ENCODE measurements at regions not wholly inside any gene's neighbourhood (a gene's known extent, or its start where the extent isn't known, plus 50 kb on each side); places are given as distances from the start of the nearest gene placed in this dataset.
A peak's percentile ranks its signal among the peaks of the same experiment; 100 is the strongest.

GRCh38 chr18:64333584-64333983, 184.7 kb upstream of the LINC00305 start:
- DNase-seq (ENCODE audit: low spot score), result no peak

GRCh38 chr18:64332835-64333234, 183.9 kb upstream of the LINC00305 start:
- DNase-seq (ENCODE audit: low spot score), result no peak

DNA sequence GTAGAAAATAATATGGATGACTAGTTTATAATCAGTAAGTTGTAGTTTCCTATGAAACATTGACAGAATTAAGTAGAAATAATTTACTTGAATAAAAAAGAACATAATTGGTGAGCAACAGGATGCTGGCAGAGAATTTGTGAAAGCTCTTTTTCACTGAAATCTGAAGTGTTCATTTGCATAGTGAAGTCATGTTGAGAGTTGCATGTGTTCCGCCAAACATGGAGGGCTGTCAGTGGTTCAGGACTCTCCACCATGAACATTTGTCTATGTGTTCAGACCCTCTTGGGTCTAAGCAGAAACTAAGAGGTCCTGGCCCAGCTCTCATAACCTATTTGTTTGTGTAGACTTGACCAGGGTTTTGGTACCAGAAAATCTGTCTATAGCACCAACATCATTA, 182.5 kb upstream of the LINC00305 start:
- DNase-seq (ENCODE audit: low spot score), result no peak

DNA sequence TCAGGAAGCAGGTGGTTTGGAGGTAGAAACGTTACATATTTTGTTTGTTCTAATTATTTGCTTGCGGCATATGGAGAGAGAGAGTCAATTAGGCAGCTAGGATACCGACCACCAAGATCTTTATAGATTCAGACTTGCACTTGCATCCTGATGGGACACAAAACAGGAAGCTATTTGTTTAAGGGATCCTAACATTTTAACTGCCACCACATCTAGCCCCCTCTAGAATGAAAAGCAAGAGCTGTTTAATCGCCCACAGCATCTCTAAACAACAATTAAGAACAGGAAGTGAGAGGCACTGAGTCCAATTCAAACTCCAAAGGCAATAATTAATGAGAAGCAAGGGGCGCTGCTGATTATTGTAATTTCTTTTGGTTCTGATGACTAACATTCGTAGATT, 182.0 kb upstream of the LINC00305 start:
- DNase-seq (ENCODE audit: low spot score), result no peak

DNA sequence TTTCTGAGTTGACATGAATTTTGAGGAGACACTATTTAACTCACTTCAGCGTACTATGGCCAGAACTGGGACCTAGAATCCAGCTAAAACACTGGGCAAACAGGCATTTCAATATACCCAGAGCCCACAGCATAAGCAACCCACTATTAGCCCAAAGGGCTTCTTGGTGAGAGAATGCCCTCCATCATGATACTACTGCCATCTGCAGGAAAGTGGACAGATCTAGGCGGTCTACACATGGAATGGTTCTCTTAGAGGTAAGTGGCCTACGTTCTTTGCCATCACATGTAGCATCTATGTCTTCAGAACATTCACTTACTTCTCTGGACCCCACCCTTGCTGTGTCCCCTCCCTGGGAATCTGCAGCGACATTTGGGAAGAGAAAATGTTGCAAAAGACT, 181.3 kb upstream of the LINC00305 start:
- peak; percentile 5 for DNase-seq (ENCODE audit: low spot score)

DNA sequence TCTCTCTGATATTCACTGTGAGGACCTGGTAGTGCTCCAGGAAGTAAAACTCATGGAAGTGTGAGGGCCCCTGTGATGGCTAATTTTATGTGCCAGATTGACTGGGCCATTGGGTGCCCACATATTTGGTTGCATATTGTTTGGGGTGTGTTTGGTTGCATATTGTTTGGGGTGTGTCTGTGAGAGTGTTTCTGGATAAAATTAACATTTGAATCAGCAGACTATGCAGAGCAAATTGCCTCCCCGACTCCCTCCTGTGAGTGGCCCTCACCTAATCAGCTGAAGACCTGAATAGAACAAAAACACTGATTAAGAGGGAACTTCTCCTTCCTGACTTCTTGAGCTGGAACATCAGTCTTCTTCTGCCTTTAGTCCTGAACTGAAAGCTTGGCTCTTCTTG, 173.3 kb upstream of the LINC00305 start:
- DNase-seq (ENCODE audit: low spot score), result no peak

- DNase-seq (ENCODE audit: low spot score), result no peak
Observed at GRCh38 chr18:64318547-64318946, 169.7 kb upstream of the LINC00305 start.

DNA sequence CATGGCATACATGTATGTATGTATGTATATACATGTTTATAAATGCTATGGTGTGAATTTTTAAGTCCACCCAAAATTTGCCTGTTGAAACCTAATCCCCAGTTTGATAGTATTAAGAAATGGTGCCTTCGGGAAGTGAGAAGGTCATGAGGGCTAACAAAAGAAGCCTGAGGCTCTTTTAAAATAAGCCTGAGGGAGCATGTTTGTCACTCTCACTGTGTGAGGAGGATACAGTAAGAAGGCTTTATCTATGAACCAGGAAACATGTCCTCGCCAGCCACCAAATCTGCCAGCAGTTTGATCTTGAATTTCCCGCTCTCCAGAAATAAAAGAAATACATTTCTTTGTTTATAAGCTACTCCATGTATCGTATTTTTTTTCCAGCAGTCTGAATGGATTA, 163.0 kb upstream of the LINC00305 start:
- DNase-seq (ENCODE audit: low spot score), result no peak

- no peak for DNase-seq (ENCODE audit: low spot score)
Observed at GRCh38 chr18:64295839-64296238, 147.0 kb upstream of the LINC00305 start.

- DNase-seq (ENCODE audit: low spot score), result no peak
Observed at GRCh38 chr18:64294967-64295366, 146.1 kb upstream of the LINC00305 start.

GRCh38 chr18:64288432-64288831, 139.5 kb upstream of the LINC00305 start:
- DNase-seq (ENCODE audit: low spot score), result no peak

DNA sequence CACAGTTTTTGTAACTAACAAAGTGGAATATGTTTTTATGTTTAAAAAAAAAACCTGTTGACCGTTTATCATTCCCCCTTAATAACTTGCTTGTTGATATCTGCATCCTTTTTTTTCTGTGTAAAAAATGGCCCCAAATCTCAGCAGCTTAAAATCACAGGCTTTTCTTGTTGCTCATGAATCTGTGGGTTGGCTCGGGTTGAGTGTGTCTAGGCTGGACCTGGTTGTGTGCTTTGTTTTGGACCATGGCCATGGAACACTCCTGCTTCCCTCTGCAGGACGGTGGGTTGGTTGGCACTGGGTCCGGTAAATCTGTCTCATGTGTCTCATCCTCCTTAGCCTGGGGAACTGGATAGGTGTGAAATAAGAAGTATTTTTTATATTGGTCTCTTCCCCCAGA, 139.0 kb upstream of the LINC00305 start:
- no peak for DNase-seq (ENCODE audit: low spot score)

DNA sequence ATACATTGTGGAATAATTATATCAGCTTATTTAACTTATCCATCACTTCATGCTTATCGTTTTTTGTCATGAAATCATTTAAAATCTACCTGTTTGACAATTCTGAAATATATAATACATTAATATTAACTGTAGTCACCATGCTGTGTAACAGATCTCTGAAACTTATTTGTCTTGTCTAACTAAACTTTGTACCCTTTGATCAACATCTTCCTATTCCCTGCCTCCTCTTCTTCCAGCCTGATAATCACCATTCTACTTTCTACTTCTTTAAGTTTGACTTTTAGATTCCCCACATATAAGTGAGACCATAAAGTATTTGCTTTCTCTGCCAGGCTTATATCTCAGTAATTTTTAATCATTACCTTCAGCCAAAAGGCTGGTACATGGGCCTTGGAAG, 134.2 kb upstream of the LINC00305 start:
- DNase-seq (ENCODE audit: low spot score), result no peak

DNA sequence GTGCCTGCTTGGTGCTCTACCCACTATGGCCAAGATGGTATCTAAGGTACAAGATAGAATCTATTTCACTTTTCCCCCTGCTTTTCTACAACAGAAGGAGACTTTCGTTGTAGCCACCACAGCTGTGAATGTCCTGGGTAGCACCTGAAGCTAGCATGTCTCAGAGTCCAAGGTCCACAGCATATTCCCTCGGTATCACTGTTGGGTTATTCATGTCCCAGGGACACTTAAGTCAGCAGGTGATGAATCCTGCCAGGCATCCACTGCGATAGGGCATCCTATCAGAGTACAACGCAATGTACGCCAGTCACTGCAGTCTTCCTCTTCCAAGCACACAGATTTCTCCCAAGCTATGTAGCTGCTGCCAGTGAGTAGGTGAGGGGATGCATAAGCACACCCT, 129.1 kb upstream of the LINC00305 start:
- DNase-seq (ENCODE audit: low spot score), result no peak

DNA sequence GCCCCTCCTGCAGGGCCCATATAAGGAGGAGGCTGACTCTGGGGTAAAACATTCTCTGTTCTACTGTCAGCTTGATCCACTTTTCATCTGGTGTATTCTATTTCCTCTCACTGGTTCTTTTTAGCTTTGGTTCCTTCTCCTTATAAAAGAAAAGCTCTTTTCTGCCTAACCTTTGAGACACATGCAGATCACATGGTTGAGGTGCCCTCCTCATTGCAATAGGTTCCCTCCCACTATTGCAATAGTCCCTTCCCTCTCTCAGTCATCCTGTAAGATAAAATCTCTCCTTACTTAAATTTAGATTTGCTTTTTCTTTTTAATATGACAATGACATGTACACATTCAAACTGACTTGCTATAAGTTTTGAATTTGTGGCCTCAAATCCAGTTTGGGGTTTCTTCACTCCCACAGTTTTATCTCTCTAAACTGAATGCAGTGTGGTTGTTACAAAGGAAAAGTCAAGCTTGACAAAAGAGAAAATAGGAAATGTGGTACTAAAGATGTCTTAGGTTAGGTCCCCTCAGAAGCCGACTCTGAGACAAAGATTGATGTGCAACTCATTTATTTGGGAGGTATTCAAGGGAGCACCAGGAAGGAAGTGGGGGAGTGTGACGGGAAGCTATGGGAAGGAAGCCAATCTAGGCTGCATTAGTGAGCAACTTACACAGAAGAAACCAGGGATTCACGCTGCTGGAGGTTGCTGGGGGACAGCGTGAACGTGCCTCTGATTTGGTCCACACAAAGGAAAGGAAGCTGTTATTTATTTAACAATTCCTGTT, 127.6 kb upstream of the LINC00305 start:
- DNase-seq (ENCODE audit: low spot score), result no peak

DNA sequence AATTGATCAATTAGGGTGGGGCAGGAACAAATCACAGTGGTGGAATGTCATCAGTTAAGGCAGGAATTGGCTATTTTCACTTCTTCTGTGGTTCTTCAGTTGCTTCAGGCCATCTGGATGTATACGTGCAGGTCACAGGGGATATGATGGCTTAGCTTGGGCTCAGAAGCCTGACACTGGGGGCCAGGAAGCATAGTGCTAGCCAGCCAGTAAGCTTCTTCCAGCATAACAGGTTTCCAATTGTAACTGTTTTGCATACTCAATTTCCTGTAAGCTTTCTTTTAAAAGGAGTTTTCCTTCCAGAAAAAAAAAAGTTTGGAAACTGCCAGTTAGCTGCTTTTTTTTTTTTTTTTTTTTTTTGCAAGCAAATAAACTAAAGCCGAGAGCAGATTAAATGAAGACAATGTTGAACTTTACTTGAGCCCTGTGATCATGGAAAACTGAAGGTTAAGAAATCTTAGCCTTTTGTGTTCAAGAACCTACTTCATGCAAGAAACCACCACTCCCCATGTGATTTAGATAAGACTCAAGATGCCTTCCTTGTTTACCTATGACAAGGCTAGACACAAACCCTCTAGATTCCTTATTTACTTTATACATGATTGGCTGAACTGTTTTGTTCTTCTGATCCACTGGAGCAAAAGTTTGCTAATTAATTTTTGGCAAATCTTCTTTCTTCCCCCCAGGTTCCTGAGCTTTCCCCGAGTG, 126.9 kb upstream of the LINC00305 start:
- peak; percentile 32 for DNase-seq (ENCODE audit: low spot score)

DNA sequence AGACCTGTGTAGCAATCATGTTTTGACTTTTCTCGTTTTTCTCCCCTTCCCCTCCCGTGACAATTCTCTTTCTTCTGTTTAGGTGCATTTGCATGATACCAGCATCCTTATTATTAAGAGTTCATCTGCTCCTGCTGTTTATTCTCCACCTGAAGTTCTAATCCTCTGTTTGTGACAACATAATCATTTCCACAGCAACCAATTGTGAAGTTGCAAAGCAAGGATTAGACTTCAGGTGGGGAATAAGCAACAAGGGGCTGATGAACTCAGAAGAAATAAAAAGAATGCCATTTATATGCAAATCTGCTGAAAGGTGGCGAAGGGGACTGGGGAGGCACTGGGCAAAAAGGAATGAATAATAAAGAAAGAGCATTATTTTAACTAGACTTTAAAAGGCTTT, 124.8 kb upstream of the LINC00305 start:
- no peak for DNase-seq (ENCODE audit: low spot score)

- DNase-seq (ENCODE audit: low spot score), result no peak
Observed at GRCh38 chr18:64271975-64272659, 123.2 kb upstream of the LINC00305 start.

GRCh38 chr18:64271246-64271645, 122.4 kb upstream of the LINC00305 start:
- peak; percentile 28 for DNase-seq (ENCODE audit: low spot score)

DNA sequence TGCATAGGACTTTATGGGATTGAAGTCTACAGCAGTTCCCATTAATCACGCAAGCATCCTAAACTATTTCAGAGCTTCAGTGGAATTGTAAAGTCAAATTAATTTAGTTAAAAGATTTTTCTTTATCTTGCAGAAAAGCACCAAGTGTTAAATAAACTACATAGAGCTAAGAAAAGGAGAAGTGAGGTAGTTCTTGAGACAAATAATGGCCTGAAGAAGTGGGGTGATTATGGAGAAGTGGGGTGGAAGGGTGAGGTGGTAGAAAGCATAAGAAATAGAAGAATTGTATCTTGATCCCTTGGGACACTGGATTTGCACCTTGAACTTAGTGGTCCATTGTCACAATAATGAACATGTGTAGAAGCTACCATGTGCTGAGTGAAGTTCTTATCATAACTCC, 121.7 kb upstream of the LINC00305 start:
- no peak for DNase-seq (ENCODE audit: low spot score)

DNA sequence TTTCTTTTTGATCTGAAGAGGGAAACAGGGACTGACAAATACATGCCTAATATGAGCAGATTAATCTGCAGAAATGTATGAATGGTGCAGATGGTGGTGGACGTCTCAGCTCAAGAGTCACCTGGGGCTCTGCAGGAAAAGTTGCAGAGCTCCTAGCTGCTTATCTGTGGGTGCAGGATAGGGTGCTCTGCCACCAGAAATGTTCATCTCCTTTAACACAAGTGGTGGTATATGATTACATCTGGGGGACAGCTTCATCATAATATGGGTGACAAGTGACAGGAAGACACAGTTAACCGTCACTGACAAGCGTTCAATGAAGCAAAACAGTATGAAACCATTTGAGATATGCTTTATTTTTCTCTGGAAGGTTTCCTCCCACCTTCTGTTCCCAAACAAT, 121.2 kb upstream of the LINC00305 start:
- DNase-seq (ENCODE audit: low spot score), result no peak

DNA sequence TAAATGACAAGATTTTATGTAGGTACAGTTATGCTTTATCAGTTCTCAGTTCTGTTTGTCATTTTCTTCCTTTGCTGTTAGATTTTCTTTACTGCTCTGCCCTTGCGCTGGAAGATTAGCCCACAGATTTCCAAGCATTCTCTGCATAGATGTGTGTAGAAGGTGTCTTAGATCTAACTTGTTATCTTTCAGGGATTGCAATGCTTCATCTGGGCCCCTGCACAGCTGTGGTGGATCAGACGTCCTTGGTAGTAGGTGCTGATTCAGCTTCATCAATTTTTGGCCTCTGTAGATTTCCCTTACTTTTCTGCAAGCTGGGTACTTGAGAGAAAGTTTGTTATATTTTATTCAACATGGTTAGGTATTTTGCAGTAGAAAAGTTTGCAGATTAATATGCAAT, 115.3 kb upstream of the LINC00305 start:
- DNase-seq (ENCODE audit: low spot score), result peak; percentile 92

DNA sequence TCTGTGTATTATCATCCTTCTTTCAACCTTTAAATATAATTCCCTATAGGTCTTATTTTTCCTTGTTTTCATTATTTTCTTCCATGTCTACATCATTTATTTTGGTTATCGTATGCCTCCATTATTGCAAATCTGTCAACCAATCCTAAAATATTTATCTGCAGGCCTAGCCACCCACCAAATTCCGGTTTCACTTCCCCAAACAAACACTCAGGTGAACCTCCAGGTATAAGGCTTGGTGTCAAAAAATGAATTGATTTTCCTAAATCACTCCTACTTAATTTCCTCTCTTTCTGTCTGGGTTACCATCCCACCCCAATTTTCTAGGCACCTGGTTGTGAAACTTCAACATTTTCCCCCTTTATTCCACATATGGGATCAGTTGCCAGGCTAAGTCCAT, 111.9 kb upstream of the LINC00305 start:
- no peak for DNase-seq (ENCODE audit: low spot score)
